ENCODE measurements at regions not wholly inside any gene's neighbourhood (a gene's known extent, or its start where the extent isn't known, plus 50 kb on each side); places are given as distances from the start of the nearest gene placed in this dataset.

GRCh38 chr21:35280231-35280630 is 231.1 kb upstream of the RUNX1 start:
- H3K9ac ChIP-seq (ENCODE audit: insufficient read depth in 1 of 2, low read length in 2 of 2): no peak overlapping the region
- H3K4me3 ChIP-seq: no peak overlapping the region
- no peak overlapping the region for H3K27ac ChIP-seq (ENCODE audit: low read depth in 1 of 2, low read length in 1 of 2)
- H3K9me3 ChIP-seq (ENCODE audit: control insufficient read depth in 4 of 4, insufficient read depth in 3 of 4, low read length in 3 of 4): no peaks in the 10 kb centered on the region
- no peaks in the 10 kb centered on the region for H3K36me3 ChIP-seq (ENCODE audit: control insufficient read depth in 4 of 4, insufficient read depth in 4 of 4, low read length in 4 of 4)
- DNase-seq (no peak), ATAC-seq (ENCODE audit: insufficient read depth, low FRiP score) (no peak)
- TF ChIP-seq CTCF (IDR thresholded peaks at IDR 0.05; ENCODE audit: control extremely low read depth, extremely low read depth): no peak
- no peaks in the 10 kb centered on the region for H3K27me3 ChIP-seq (ENCODE audit: control insufficient read depth in 3 of 3, insufficient read depth in 3 of 3, low read length in 2 of 3)
- H3K4me1 ChIP-seq (ENCODE audit: control insufficient read depth in 5 of 5, insufficient read depth in 5 of 5, low read length in 5 of 5): peaks cover 0 to 9% (median 0%) of the 10 kb centered on the region in 5 donors

- ATAC-seq (ENCODE audit: insufficient read depth, low FRiP score) (no peak), DNase-seq (no peak)
- WGBS, 2 donors: 85 to 88% methylated on average over 3 of the region's 3 CpGs
- Histone ChIP-seq H3K9me3 (ENCODE audit: control insufficient read depth in 4 of 4, insufficient read depth in 3 of 4, low read length in 3 of 4) (no peaks in the 10 kb centered on the region), H3K36me3 (ENCODE audit: control insufficient read depth in 4 of 4, insufficient read depth in 4 of 4, low read length in 4 of 4) (no peaks in the 10 kb centered on the region), H3K4me3 (no peak overlapping the region), H3K4me1 (ENCODE audit: control insufficient read depth in 5 of 5, insufficient read depth in 5 of 5, low read length in 5 of 5) (no peaks in the 10 kb centered on the region), H3K27ac (ENCODE audit: low read depth in 1 of 2, low read length in 1 of 2) (no peak overlapping the region), H3K9ac (ENCODE audit: insufficient read depth in 1 of 2, low read length in 2 of 2) (no peak overlapping the region), H3K27me3 (ENCODE audit: control insufficient read depth in 3 of 3, insufficient read depth in 3 of 3, low read length in 2 of 3) (no peaks in the 10 kb centered on the region)
- no peak for TF ChIP-seq CTCF (IDR thresholded peaks at IDR 0.05; ENCODE audit: control extremely low read depth, extremely low read depth)
Measured at GRCh38 chr21:35275776-35276175, 226.7 kb upstream of the RUNX1 start.

- TF ChIP-seq CTCF (IDR thresholded peaks at IDR 0.05; ENCODE audit: control extremely low read depth, extremely low read depth): no peak
- DNase-seq: no peak
- WGBS, 2 donors: 66 to 80% methylated on average over 7 of the region's 7 CpGs
Measured at GRCh38 chr21:35274923-35275322, 225.8 kb upstream of the RUNX1 start.

GRCh38 chr21:35274090-35274489 is 225.0 kb upstream of the RUNX1 start:
- no peak for ATAC-seq (ENCODE audit: insufficient read depth, low FRiP score)
- WGBS, 2 donors: 74 to 86% methylated on average over 2 of the region's 2 CpGs
- H3K27ac ChIP-seq (ENCODE audit: low read depth in 1 of 2, low read length in 1 of 2): no peak overlapping the region

More at GRCh38 chr21:35274923-35275322, 225.8 kb upstream of the RUNX1 start:
- H3K9me3 ChIP-seq (ENCODE audit: control insufficient read depth in 4 of 4, insufficient read depth in 3 of 4, low read length in 3 of 4): no peaks in the 10 kb centered on the region
- no peaks in the 10 kb centered on the region for H3K4me1 ChIP-seq (ENCODE audit: control insufficient read depth in 5 of 5, insufficient read depth in 5 of 5, low read length in 5 of 5)
- no peak overlapping the region for H3K27ac ChIP-seq (ENCODE audit: low read depth in 1 of 2, low read length in 1 of 2)
- no peak overlapping the region for H3K4me3 ChIP-seq
- no peak overlapping the region for H3K9ac ChIP-seq (ENCODE audit: insufficient read depth in 1 of 2, low read length in 2 of 2)
- no peak for ATAC-seq (ENCODE audit: insufficient read depth, low FRiP score)
- no peaks in the 10 kb centered on the region for H3K36me3 ChIP-seq (ENCODE audit: control insufficient read depth in 4 of 4, insufficient read depth in 4 of 4, low read length in 4 of 4)
- H3K27me3 ChIP-seq (ENCODE audit: control insufficient read depth in 3 of 3, insufficient read depth in 3 of 3, low read length in 2 of 3): no peaks in the 10 kb centered on the region

More at GRCh38 chr21:35274090-35274489, 225.0 kb upstream of the RUNX1 start:
- H3K4me3 ChIP-seq: no peak overlapping the region
- H3K9ac ChIP-seq (ENCODE audit: insufficient read depth in 1 of 2, low read length in 2 of 2): no peak overlapping the region
- no peaks in the 10 kb centered on the region for H3K27me3 ChIP-seq (ENCODE audit: control insufficient read depth in 3 of 3, insufficient read depth in 3 of 3, low read length in 2 of 3)
- no peaks in the 10 kb centered on the region for H3K9me3 ChIP-seq (ENCODE audit: control insufficient read depth in 4 of 4, insufficient read depth in 3 of 4, low read length in 3 of 4)
- no peak for DNase-seq
- no peaks in the 10 kb centered on the region for H3K36me3 ChIP-seq (ENCODE audit: control insufficient read depth in 4 of 4, insufficient read depth in 4 of 4, low read length in 4 of 4)
- no peaks in the 10 kb centered on the region for H3K4me1 ChIP-seq (ENCODE audit: control insufficient read depth in 5 of 5, insufficient read depth in 5 of 5, low read length in 5 of 5)
- TF ChIP-seq CTCF (IDR thresholded peaks at IDR 0.05; ENCODE audit: control extremely low read depth, extremely low read depth): no peak
